Left renal pelvis (tissue), 4 donors: ENCODE measurements at regions not wholly inside any gene's neighbourhood (a gene's known extent, or its start where the extent isn't known, plus 50 kb on each side); places are given as distances from the start of the nearest gene placed in this dataset.

Experiments used
- DNase-seq, 4 donors: peaks; one replicate each; pipeline ENCODE4 v3.0.0-alpha.2; 2013; ENCODE audit warnings: low read depth in 4 of 4, low spot score in 3 of 4

- no peak for DNase-seq
Observed at GRCh38 chr3:84439476-84439875, 519.3 kb upstream of the CADM2 start.

GRCh38 chr3:84440291-84440690 is 518.5 kb upstream of the CADM2 start:
- DNase-seq: no peak

GRCh38 chr3:84442533-84442932 is 516.3 kb upstream of the CADM2 start:
- no peak for DNase-seq

- DNase-seq: no peak
Observed at GRCh38 chr3:84444726-84445521, 513.9 kb upstream of the CADM2 start.

- no peak for DNase-seq
Observed at GRCh38 chr3:84487296-84487695, 471.5 kb upstream of the CADM2 start.

GRCh38 chr3:84504761-84505160 is 454.0 kb upstream of the CADM2 start:
- DNase-seq: no peak

GRCh38 chr3:84510007-84510406 is 448.8 kb upstream of the CADM2 start:
- no peak for DNase-seq

- DNase-seq: no peak
Observed at GRCh38 chr3:84522893-84523292, 435.9 kb upstream of the CADM2 start.

GRCh38 chr3:84536916-84537315 is 421.9 kb upstream of the CADM2 start:
- DNase-seq: no peak

- DNase-seq: no peak
Observed at GRCh38 chr3:84538597-84538996, 420.2 kb upstream of the CADM2 start.

- DNase-seq: no peak
Observed at GRCh38 chr3:84547207-84547606, 411.6 kb upstream of the CADM2 start.

GRCh38 chr3:84547971-84548970 is 410.5 kb upstream of the CADM2 start:
- DNase-seq: no peak

- no peak for DNase-seq
Observed at GRCh38 chr3:84555629-84556028, 403.2 kb upstream of the CADM2 start.

- DNase-seq: no peak
Observed at GRCh38 chr3:84566256-84566655, 392.5 kb upstream of the CADM2 start.

- no peak for DNase-seq
Observed at GRCh38 chr3:84567796-84568195, 391.0 kb upstream of the CADM2 start.

GRCh38 chr3:84573962-84574361 is 384.8 kb upstream of the CADM2 start:
- DNase-seq: no peak

- DNase-seq: no peak
Observed at GRCh38 chr3:84586427-84586826, 372.4 kb upstream of the CADM2 start.

- DNase-seq: no peak
Observed at GRCh38 chr3:84600703-84601225, 358.0 kb upstream of the CADM2 start.

- DNase-seq: no peak
Observed at GRCh38 chr3:84601303-84601702, 357.5 kb upstream of the CADM2 start.

GRCh38 chr3:84621823-84622222 is 337.0 kb upstream of the CADM2 start:
- no peak for DNase-seq

GRCh38 chr3:84634668-84635067 is 324.1 kb upstream of the CADM2 start:
- DNase-seq: no peak
